AG10803 (cell line): ENCODE measurements at regions not wholly inside any gene's neighbourhood (a gene's known extent, or its start where the extent isn't known, plus 50 kb on each side); places are given as distances from the start of the nearest gene placed in this dataset.

Experiments used
- DNase-seq: peaks from one replicate; pipeline ENCODE4 v3.0.0; 2010; ENCODE audit warnings: low read depth
- H3K4me3 ChIP-seq: 2 replicates; pipeline ENCODE4 v1.5.1; 2011; ENCODE audit warnings: mild to moderate bottlenecking, low read length, control low read depth
- TF ChIP-seq, protein P1 (sequence below): conservative IDR thresholded peaks from 2 replicates; pipeline ENCODE4 v1.5.1; 2011; ENCODE audit warnings: mild to moderate bottlenecking, low read length, control low read depth, inconsistent platforms

GRCh38 chr10:6637053-6637452 is 57.0 kb upstream of the PRKCQ start:
- no peak overlapping the region for H3K4me3 ChIP-seq
- TF ChIP-seq, protein P1, sequence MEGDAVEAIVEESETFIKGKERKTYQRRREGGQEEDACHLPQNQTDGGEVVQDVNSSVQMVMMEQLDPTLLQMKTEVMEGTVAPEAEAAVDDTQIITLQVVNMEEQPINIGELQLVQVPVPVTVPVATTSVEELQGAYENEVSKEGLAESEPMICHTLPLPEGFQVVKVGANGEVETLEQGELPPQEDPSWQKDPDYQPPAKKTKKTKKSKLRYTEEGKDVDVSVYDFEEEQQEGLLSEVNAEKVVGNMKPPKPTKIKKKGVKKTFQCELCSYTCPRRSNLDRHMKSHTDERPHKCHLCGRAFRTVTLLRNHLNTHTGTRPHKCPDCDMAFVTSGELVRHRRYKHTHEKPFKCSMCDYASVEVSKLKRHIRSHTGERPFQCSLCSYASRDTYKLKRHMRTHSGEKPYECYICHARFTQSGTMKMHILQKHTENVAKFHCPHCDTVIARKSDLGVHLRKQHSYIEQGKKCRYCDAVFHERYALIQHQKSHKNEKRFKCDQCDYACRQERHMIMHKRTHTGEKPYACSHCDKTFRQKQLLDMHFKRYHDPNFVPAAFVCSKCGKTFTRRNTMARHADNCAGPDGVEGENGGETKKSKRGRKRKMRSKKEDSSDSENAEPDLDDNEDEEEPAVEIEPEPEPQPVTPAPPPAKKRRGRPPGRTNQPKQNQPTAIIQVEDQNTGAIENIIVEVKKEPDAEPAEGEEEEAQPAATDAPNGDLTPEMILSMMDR, result no peak
- DNase-seq, result no peak

DNA sequence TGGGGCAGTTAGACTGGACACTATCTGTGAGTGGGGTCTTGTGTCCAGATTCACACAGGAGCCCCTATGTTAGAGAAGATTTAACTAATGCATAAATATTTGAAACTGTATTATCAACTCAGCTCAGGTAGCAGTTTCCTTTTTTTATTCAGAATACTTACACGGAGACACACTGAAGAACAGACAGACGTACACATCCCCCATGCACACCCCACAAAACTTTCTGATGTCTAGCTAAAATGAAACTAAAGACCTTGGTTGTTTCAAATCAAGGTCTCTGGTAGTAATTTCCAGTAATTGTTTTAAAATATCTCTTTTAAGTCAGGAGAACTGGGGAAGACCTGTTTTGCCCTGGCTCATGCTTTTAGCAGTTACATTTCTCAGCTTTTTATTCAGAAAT is 55.7 kb upstream of the PRKCQ start:
- TF ChIP-seq, protein P1, result no peak
- no peak for DNase-seq
- no peak overlapping the region for H3K4me3 ChIP-seq
